Suprapubic skin (tissue), 4 donors: ENCODE measurements at regions not wholly inside any gene's neighbourhood (a gene's known extent, or its start where the extent isn't known, plus 50 kb on each side); places are given as distances from the start of the nearest gene placed in this dataset.

Experiments used
- CTCF ChIP-seq, 2 donors: fragments of 200-600 bp in 1 of 2; fragments of 450-650 bp in 1 of 2; sonication (generic) in 1 of 2; IDR thresholded peaks; one replicate each; pipeline ENCODE4 v1.5.1; 2016 to 2019; ENCODE audit warnings: antibody characterized with exemption in 2 of 2, mild to moderate bottlenecking in 1 of 2, moderate library complexity in 1 of 2
- POLR2A ChIP-seq, 2 donors: fragments of 450-650 bp; IDR thresholded peaks; one replicate each; pipeline ENCODE4 v1.6.1; 2017; ENCODE audit warnings: antibody characterized with exemption in 2 of 2, mild to moderate bottlenecking in 2 of 2, moderate library complexity in 2 of 2
- POLR2AphosphoS5 ChIP-seq, 3 donors: sonication (generic); formaldehyde crosslinking; IDR thresholded peaks; one replicate each; pipeline ENCODE4 v1.6.1; 2017; ENCODE audit warnings: antibody characterized with exemption in 3 of 3

DNA sequence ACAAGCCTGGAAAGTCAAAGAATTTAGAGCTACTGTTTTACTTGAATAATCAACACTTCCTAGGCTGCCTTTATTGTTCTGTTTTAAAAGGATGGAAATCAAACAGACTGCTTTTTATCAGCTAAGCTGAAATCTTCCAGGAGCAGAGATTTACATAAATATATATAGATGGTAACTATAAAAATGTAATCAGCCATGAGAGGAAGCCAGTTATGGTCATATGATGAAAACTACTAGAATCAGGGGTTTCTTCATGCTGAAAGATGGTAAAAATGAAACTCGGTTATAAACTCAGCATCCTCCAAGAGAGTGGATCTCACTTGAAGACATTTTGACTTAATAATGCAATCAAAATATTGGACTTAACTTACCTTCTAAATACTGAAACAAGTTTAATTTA is 413.0 kb downstream of the GXYLT1 start:
- TF ChIP-seq CTCF (IDR thresholded peaks at IDR 0.05) (no peak), POLR2A (IDR thresholded peaks at IDR 0.05) (no peak), POLR2AphosphoS5 (IDR thresholded peaks at IDR 0.05) (no peak)
